Choroid plexus epithelial cell (primary cell): ENCODE measurements at regions not wholly inside any gene's neighbourhood (a gene's known extent, or its start where the extent isn't known, plus 50 kb on each side); places are given as distances from the start of the nearest gene placed in this dataset.

Experiments
- DNase-seq: peaks from one replicate; pipeline ENCODE4 v3.0.0-alpha.2; 2010; ENCODE audit warnings: low read depth
- H3K4me3 ChIP-seq: 2 replicates; pipeline ENCODE4 v1.5.1; 2011; ENCODE audit warnings: low read depth, mild to moderate bottlenecking, control low read depth, low read length, moderate library complexity
- CTCF ChIP-seq: conservative IDR thresholded peaks from 2 replicates; pipeline ENCODE4 v1.5.1; 2011; ENCODE audit warnings: low read depth, mild to moderate bottlenecking, control low read depth, inconsistent platforms, low read length, moderate library complexity

- DNase-seq, result no peak
- H3K4me3 ChIP-seq, result no peak overlapping the region
- TF ChIP-seq CTCF, result no peak
Observed at GRCh38 chr2:146530886-146531285, 1313.9 kb upstream of the ACVR2A start.

- no peak for TF ChIP-seq CTCF
- peak; percentile 10 for DNase-seq
- no peak overlapping the region for H3K4me3 ChIP-seq
Observed at GRCh38 chr2:146527166-146527565, 1317.7 kb upstream of the ACVR2A start.

- peak; percentile 35 for DNase-seq
- H3K4me3 ChIP-seq, result no peak overlapping the region
- TF ChIP-seq CTCF, result peak; percentile 37
Observed at GRCh38 chr2:146523196-146523595, 1321.6 kb upstream of the ACVR2A start.

- no peak for TF ChIP-seq CTCF
- no peak overlapping the region for H3K4me3 ChIP-seq
- DNase-seq, result no peak
Observed at GRCh38 chr2:146506851-146507250, 1338.0 kb upstream of the ACVR2A start.

- no peak for TF ChIP-seq CTCF
- no peak overlapping the region for H3K4me3 ChIP-seq
- no peak for DNase-seq
Observed at GRCh38 chr2:146503366-146503765, 1341.5 kb upstream of the ACVR2A start.

GRCh38 chr2:146496248-146496647, 1348.6 kb upstream of the ACVR2A start:
- no peak for TF ChIP-seq CTCF
- no peak overlapping the region for H3K4me3 ChIP-seq
- DNase-seq, result no peak

GRCh38 chr2:146489386-146489785, 1355.4 kb upstream of the ACVR2A start:
- peak; percentile 4 for DNase-seq
- no peak for TF ChIP-seq CTCF
- H3K4me3 ChIP-seq, result no peak overlapping the region
